Neuronal stem cell (in vitro differentiated cells): ENCODE measurements at regions not wholly inside any gene's neighbourhood (a gene's known extent, or its start where the extent isn't known, plus 50 kb on each side); places are given as distances from the start of the nearest gene placed in this dataset.
A peak's percentile ranks its signal among the peaks of the same experiment; 100 is the strongest.

Experiments
- DNase-seq: peaks from one replicate; pipeline ENCODE4 v3.0.0-alpha.2; 2013; ENCODE audit warnings: low spot score
- H2AFZ ChIP-seq: one replicate; pipeline ENCODE4 v1.6.1; 2013; ENCODE audit warnings: mild to moderate bottlenecking, low read length, inconsistent platforms
- H2AK5ac ChIP-seq: 2 replicates; pipeline ENCODE4 v1.6.1; 2013; ENCODE audit warnings: low read depth, mild to moderate bottlenecking, inconsistent platforms, low read length, moderate library complexity, mixed read lengths
- H2BK120ac ChIP-seq: 2 replicates; pipeline ENCODE4 v1.6.1; 2013; ENCODE audit warnings: low read depth, mild to moderate bottlenecking, inconsistent platforms, low read length, moderate library complexity, mixed read lengths
- H2BK12ac ChIP-seq: one replicate; pipeline ENCODE4 v1.6.1; 2013; ENCODE audit warnings: low read length, inconsistent platforms
- H2BK15ac ChIP-seq: 2 replicates; pipeline ENCODE4 v1.6.1; 2013; ENCODE audit warnings: mild to moderate bottlenecking, low read length, inconsistent platforms, mixed read lengths
- H2BK5ac ChIP-seq: one replicate; pipeline ENCODE4 v1.6.1; 2013; ENCODE audit warnings: inconsistent platforms, mild to moderate bottlenecking, low read length, moderate library complexity
- H3K14ac ChIP-seq: one replicate; pipeline ENCODE4 v1.6.1; 2013; ENCODE audit warnings: low read length, inconsistent platforms
- H3K18ac ChIP-seq: 2 replicates; pipeline ENCODE4 v1.6.1; 2013; ENCODE audit warnings: low read length, inconsistent platforms
- H3K23ac ChIP-seq: 2 replicates; pipeline ENCODE4 v1.6.1; 2013; ENCODE audit warnings: low read depth, mild to moderate bottlenecking, mixed read lengths, low read length, inconsistent platforms; ENCODE audit not compliant: poor library complexity
- H3K27ac ChIP-seq: replicated peaks from 3 replicates; pipeline ENCODE4 v1.5.1; 2013; ENCODE audit warnings: low read length, inconsistent platforms
- H3K27me3 ChIP-seq, 3 experiments: 2 replicates each; pipeline ENCODE4 v1.6.1; 2013; ENCODE audit warnings: low read length in 3 of 3, mild to moderate bottlenecking in 2 of 3, inconsistent platforms in 1 of 3, low read depth in 1 of 3, mixed read lengths in 1 of 3, moderate library complexity in 1 of 3; ENCODE audit not compliant: control insufficient read depth in 3 of 3, insufficient read depth in 3 of 3
- H3K36me3 ChIP-seq, 2 donors: replicated peaks in 1 of 2; 2 replicates each; pipeline ENCODE4 v1.6.1; 2013; ENCODE audit warnings: low read length in 2 of 2; ENCODE audit not compliant: control insufficient read depth in 2 of 2, insufficient read depth in 2 of 2
- H3K4ac ChIP-seq: 2 replicates; pipeline ENCODE4 v1.6.1; 2013; ENCODE audit warnings: inconsistent platforms, mild to moderate bottlenecking, low read length, moderate library complexity
- H3K4me1 ChIP-seq, 2 donors: 1 replicate in 1 of 2; 2 replicates in 1 of 2; pipeline ENCODE4 v1.6.1; 2013; ENCODE audit warnings: low read length in 2 of 2, low read depth in 1 of 2; ENCODE audit not compliant: control insufficient read depth in 2 of 2, insufficient read depth in 1 of 2
- H3K4me2 ChIP-seq: one replicate; pipeline ENCODE4 v1.6.1; 2013; ENCODE audit warnings: mild to moderate bottlenecking, low read length, inconsistent platforms; ENCODE audit not compliant: insufficient read depth, poor library complexity, severe bottlenecking
- H3K4me3 ChIP-seq, 2 donors: 2 replicates each; pipeline ENCODE4 v1.5.1; 2013; ENCODE audit warnings: low read length in 2 of 2, mild to moderate bottlenecking in 2 of 2, inconsistent platforms in 1 of 2, moderate library complexity in 1 of 2
- H3K79me1 ChIP-seq: one replicate; pipeline ENCODE4 v1.6.1; 2013; ENCODE audit warnings: low read depth, mild to moderate bottlenecking, inconsistent platforms, low read length, moderate library complexity
- H3K9ac ChIP-seq: one replicate; pipeline ENCODE4 v1.6.1; 2013; ENCODE audit warnings: mild to moderate bottlenecking, low read depth, low read length, inconsistent platforms; ENCODE audit not compliant: poor library complexity
- H3K9me3 ChIP-seq, 2 donors: replicated peaks in 1 of 2; 2 replicates each; pipeline versions ENCODE3 to v1.6.1; 2013; ENCODE audit warnings: low read length in 2 of 2, mild to moderate bottlenecking in 2 of 2, inconsistent platforms in 1 of 2, low read depth in 1 of 2, mixed read lengths in 1 of 2, moderate library complexity in 1 of 2; ENCODE audit not compliant: control insufficient read depth in 2 of 2, insufficient read depth in 1 of 2
- H4K8ac ChIP-seq: one replicate; pipeline ENCODE4 v1.6.1; 2013; ENCODE audit warnings: low read depth, mild to moderate bottlenecking, inconsistent platforms, low read length, moderate library complexity
- H4K91ac ChIP-seq: one replicate; pipeline ENCODE4 v1.6.1; 2013; ENCODE audit warnings: low read length, low read depth, mild to moderate bottlenecking, inconsistent platforms; ENCODE audit not compliant: poor library complexity
- whole genome bisulfite sequencing, 2 donors: extraction: QIAGEN DNeasy Blood & Tissue Kit; methylation state at CpG; one replicate each; pipeline ENCODE4 v1.1.7; 2013; ENCODE audit warnings: missing lambda C conversion rate in 2 of 2, mixed read lengths in 1 of 2; ENCODE audit not compliant: insufficient read length in 2 of 2, insufficient replicate concordance in 1 of 2; ENCODE audit errors: extremely low coverage in 2 of 2; 5-methylcytosine and 5-hydroxymethylcytosine counted together

- no peak overlapping the region for H2BK5ac ChIP-seq
- H3K14ac ChIP-seq = no peak overlapping the region
- peaks cover 10 to 44% of the 10 kb centered on the region in 2 donors for H3K4me1 ChIP-seq
- no peak overlapping the region for H3K4me3 ChIP-seq
- H3K9ac ChIP-seq = no peak overlapping the region
- no CpG with 5 or more reads among the region's 7 CpGs for WGBS, 2 donors
- no peak overlapping the region for H4K8ac ChIP-seq
- no peak overlapping the region for H3K4ac ChIP-seq
- no peak overlapping the region for H3K18ac ChIP-seq
- no peaks in the 10 kb centered on the region for H3K36me3 ChIP-seq
- H2BK15ac ChIP-seq = no peak overlapping the region
- H2AK5ac ChIP-seq = no peak overlapping the region
- no peak overlapping the region for H3K23ac ChIP-seq
- no peaks in the 10 kb centered on the region for H3K79me1 ChIP-seq
- no peaks in the 10 kb centered on the region for H3K27me3 ChIP-seq
- no peak for DNase-seq
- H3K27ac ChIP-seq = no peak overlapping the region
- peak overlapping the region; percentile 72 for H2AFZ ChIP-seq
- H3K4me2 ChIP-seq = no peak overlapping the region
- no peaks in the 10 kb centered on the region for H3K9me3 ChIP-seq
- no peak overlapping the region for H2BK120ac ChIP-seq
- no peak overlapping the region for H4K91ac ChIP-seq
- no peak overlapping the region for H2BK12ac ChIP-seq
Observed at GRCh38 chr14:22509036-22509709, 79.9 kb downstream of the DAD1 start.

GRCh38 chr14:22508662-22509035 lies 80.4 kb downstream of the DAD1 start:
- Histone ChIP-seq H2AFZ (peak overlapping the region; percentile 72), H3K4ac (no peak overlapping the region), H3K18ac (no peak overlapping the region), H3K4me2 (no peak overlapping the region), H3K9ac (no peak overlapping the region), H3K27me3 (no peaks in the 10 kb centered on the region), H3K27ac (no peak overlapping the region), H2AK5ac (no peak overlapping the region), H2BK5ac (no peak overlapping the region), H3K4me3 (no peak overlapping the region), H4K8ac (no peak overlapping the region), H2BK15ac (no peak overlapping the region), H3K14ac (no peak overlapping the region), H4K91ac (no peak overlapping the region), H3K36me3 (no peaks in the 10 kb centered on the region), H3K4me1 (peaks cover 10 to 40% of the 10 kb centered on the region in 2 donors), H2BK12ac (no peak overlapping the region), H3K23ac (no peak overlapping the region), H3K79me1 (no peaks in the 10 kb centered on the region), H2BK120ac (no peak overlapping the region), H3K9me3 (no peaks in the 10 kb centered on the region)
- WGBS, 2 donors = no CpG with 5 or more reads among the region's 4 CpGs
- no peak for DNase-seq

- Histone ChIP-seq H3K27me3 (no peaks in the 10 kb centered on the region), H2BK120ac (no peak overlapping the region), H2BK15ac (no peak overlapping the region), H3K23ac (no peak overlapping the region), H2AFZ (no peak overlapping the region), H3K4me1 (peaks cover 10 to 35% of the 10 kb centered on the region in 2 donors), H3K9ac (no peak overlapping the region), H3K9me3 (no peaks in the 10 kb centered on the region), H3K36me3 (no peaks in the 10 kb centered on the region), H2BK12ac (no peak overlapping the region), H3K18ac (no peak overlapping the region), H3K4me2 (no peak overlapping the region), H3K4me3 (no peak overlapping the region), H4K91ac (no peak overlapping the region), H4K8ac (no peak overlapping the region), H2AK5ac (no peak overlapping the region), H3K14ac (no peak overlapping the region), H3K4ac (no peak overlapping the region), H2BK5ac (no peak overlapping the region), H3K79me1 (no peaks in the 10 kb centered on the region), H3K27ac (no peak overlapping the region)
- DNase-seq = no peak
- no CpG with 5 or more reads among the region's 2 CpGs for WGBS, 2 donors
Observed at GRCh38 chr14:22508150-22508457, 80.9 kb downstream of the DAD1 start.

- Histone ChIP-seq H2BK12ac (no peak overlapping the region), H3K4me1 (peaks cover 10 to 34% of the 10 kb centered on the region in 2 donors), H3K9ac (no peak overlapping the region), H4K8ac (no peak overlapping the region), H3K23ac (no peak overlapping the region), H3K27me3 (no peaks in the 10 kb centered on the region), H2BK15ac (no peak overlapping the region), H3K9me3 (no peaks in the 10 kb centered on the region), H3K79me1 (no peaks in the 10 kb centered on the region), H2AK5ac (no peak overlapping the region), H3K14ac (no peak overlapping the region), H4K91ac (no peak overlapping the region), H2BK120ac (no peak overlapping the region), H3K4me2 (no peak overlapping the region), H3K4ac (no peak overlapping the region), H3K18ac (no peak overlapping the region), H2AFZ (no peak overlapping the region), H3K27ac (no peak overlapping the region), H3K36me3 (no peaks in the 10 kb centered on the region), H2BK5ac (no peak overlapping the region), H3K4me3 (no peak overlapping the region)
- DNase-seq = no peak
- no CpG with 5 or more reads among the region's 2 CpGs for WGBS, 2 donors
Observed at GRCh38 chr14:22506778-22507351, 82.2 kb downstream of the DAD1 start.
